Nephron (organoid): ENCODE measurements at regions not wholly inside any gene's neighbourhood (a gene's known extent, or its start where the extent isn't known, plus 50 kb on each side); places are given as distances from the start of the nearest gene placed in this dataset.

Experiments
- H3K27ac Mint-ChIP-seq, 3 experiments: 2 replicates each; pipeline ENCODE4 v1.8.0; 2020; ENCODE audit warnings: mixed read lengths in 3 of 3, mild to moderate bottlenecking in 2 of 3, moderate library complexity in 1 of 3
- H3K27me3 Mint-ChIP-seq: 2 replicates; pipeline ENCODE4 v1.8.0; 2021; ENCODE audit warnings: low read depth, mild to moderate bottlenecking, moderate library complexity, mixed read lengths
- H3K36me3 Mint-ChIP-seq: 2 replicates; pipeline ENCODE4 v1.8.0; 2020; ENCODE audit warnings: low read depth, mixed read lengths
- H3K4me1 Mint-ChIP-seq: 2 replicates; pipeline ENCODE4 v1.8.0; 2020; ENCODE audit warnings: mixed read lengths
- H3K4me3 Mint-ChIP-seq, 3 experiments: 2 replicates each; pipeline ENCODE4 v1.8.0; 2020; ENCODE audit warnings: mild to moderate bottlenecking in 3 of 3, mixed read lengths in 3 of 3, moderate library complexity in 2 of 3
- H3K9me3 Mint-ChIP-seq: 2 replicates; pipeline ENCODE4 v1.8.0; 2020; ENCODE audit warnings: mixed read lengths
- TF ChIP-seq, protein P1 (sequence below), 3 experiments: fragments of 200-600 bp; sonication (generic); IDR thresholded peaks; one replicate each; pipeline ENCODE4 v1.5.0; 2021; ENCODE audit warnings: antibody characterized with exemption in 3 of 3; ENCODE audit not compliant: unreplicated experiment in 3 of 3

DNA sequence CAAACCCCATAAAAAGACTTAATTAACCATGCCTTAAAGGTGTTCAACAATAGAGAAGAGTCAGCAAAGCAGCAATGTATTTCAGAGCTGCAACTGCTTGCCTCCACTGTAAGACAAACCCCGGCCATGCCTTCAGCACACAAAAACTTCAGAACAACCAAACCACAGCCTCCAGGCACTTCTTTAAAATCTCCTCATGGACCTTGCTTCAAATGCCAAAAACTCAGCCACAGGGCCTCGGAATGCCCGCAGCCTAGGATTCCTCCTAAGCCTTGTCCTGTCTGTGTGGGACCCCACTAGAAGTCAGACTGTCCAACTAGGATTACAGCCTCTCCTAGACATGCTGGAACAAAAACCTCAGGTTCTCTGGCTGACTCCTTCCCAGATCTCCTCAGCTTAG is 208.1 kb upstream of the DUSP10 start:
- no peaks in the 10 kb centered on the region for H3K4me1 Mint-ChIP-seq
- H3K27me3 Mint-ChIP-seq, result no peaks in the 10 kb centered on the region
- H3K27ac Mint-ChIP-seq, result no peak overlapping the region
- TF ChIP-seq, protein P1, sequence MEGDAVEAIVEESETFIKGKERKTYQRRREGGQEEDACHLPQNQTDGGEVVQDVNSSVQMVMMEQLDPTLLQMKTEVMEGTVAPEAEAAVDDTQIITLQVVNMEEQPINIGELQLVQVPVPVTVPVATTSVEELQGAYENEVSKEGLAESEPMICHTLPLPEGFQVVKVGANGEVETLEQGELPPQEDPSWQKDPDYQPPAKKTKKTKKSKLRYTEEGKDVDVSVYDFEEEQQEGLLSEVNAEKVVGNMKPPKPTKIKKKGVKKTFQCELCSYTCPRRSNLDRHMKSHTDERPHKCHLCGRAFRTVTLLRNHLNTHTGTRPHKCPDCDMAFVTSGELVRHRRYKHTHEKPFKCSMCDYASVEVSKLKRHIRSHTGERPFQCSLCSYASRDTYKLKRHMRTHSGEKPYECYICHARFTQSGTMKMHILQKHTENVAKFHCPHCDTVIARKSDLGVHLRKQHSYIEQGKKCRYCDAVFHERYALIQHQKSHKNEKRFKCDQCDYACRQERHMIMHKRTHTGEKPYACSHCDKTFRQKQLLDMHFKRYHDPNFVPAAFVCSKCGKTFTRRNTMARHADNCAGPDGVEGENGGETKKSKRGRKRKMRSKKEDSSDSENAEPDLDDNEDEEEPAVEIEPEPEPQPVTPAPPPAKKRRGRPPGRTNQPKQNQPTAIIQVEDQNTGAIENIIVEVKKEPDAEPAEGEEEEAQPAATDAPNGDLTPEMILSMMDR (IDR thresholded peaks at IDR 0.05; ENCODE audit: unreplicated experiment in 3 of 3), result no peak
- peaks cover 28% of the 10 kb centered on the region for H3K9me3 Mint-ChIP-seq
- no peaks in the 10 kb centered on the region for H3K36me3 Mint-ChIP-seq
- H3K4me3 Mint-ChIP-seq, result no peak overlapping the region

DNA sequence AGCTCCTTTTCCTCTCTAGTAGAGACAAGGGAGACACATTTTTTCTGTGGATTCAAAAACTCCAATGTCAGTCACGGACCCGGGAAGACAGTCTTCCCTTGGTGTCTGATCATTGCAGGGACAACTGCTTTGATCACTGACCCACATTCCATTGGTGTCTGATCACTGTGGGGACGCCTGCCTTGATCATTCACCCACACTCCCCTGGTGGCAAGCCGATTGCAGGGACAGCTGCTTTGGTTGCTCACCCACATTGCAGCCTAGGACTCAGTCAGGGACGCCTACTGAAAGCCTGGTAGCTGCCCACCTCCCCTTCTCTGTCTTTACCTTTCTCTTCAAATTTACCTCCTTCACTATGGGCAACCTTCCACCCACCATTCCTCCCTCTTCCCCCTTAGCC is 206.6 kb upstream of the DUSP10 start:
- TF ChIP-seq, protein P1 (IDR thresholded peaks at IDR 0.05; ENCODE audit: unreplicated experiment in 3 of 3), result no peak
- H3K9me3 Mint-ChIP-seq, result peaks cover 30% of the 10 kb centered on the region
- peaks cover 3% of the 10 kb centered on the region for H3K36me3 Mint-ChIP-seq
- H3K4me1 Mint-ChIP-seq, result no peaks in the 10 kb centered on the region
- no peak overlapping the region for H3K27ac Mint-ChIP-seq
- no peak overlapping the region for H3K4me3 Mint-ChIP-seq
- H3K27me3 Mint-ChIP-seq, result no peaks in the 10 kb centered on the region

DNA sequence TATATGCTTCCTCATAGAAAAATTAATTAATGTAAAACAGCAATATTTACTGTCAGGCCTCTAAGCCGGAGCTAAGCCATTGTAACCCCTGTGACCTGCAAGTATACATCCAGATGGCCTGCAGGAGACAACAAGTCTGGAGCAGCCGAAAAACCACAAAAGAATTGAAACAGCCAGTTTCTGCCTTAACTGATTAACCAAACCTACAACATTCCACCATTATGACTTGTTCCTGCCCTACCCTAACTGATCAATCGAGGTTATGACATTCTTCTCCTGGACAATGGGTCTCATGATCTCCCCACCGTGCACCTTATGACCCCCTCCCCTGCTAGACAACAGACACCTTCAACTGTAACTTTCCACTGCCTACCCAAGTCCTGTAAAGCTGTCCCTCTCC is 205.8 kb upstream of the DUSP10 start:
- Mint-ChIP-seq H3K27ac (no peak overlapping the region), H3K4me3 (no peak overlapping the region), H3K9me3 (peaks cover 28% of the 10 kb centered on the region), H3K36me3 (peaks cover 3% of the 10 kb centered on the region), H3K27me3 (no peaks in the 10 kb centered on the region), H3K4me1 (no peaks in the 10 kb centered on the region)
- TF ChIP-seq, protein P1 (IDR thresholded peaks at IDR 0.05; ENCODE audit: unreplicated experiment in 3 of 3), result no peak

DNA sequence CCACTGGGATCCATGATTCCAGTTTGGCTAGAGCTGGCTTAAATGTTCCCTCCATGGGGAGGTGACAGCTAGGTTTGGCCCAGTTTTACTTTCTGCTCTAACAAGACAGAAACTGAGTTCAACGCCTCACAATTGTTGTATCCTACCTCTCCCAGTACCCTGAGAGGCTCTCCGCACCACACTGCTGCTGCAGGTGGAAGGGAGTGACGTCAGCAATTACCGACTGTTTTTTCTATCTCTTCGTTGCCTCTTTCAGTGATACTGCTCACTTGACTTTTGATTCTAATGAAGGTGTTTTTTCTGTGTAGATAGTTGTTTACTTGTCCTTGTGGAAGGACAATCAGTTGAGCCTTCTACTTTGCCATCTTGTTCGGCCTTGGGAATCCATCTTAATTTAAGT is 204.9 kb upstream of the DUSP10 start:
- Mint-ChIP-seq H3K9me3 (peaks cover 28% of the 10 kb centered on the region), H3K4me3 (no peak overlapping the region), H3K27me3 (no peaks in the 10 kb centered on the region), H3K4me1 (no peaks in the 10 kb centered on the region), H3K27ac (no peak overlapping the region), H3K36me3 (peaks cover 3% of the 10 kb centered on the region)
- TF ChIP-seq, protein P1 (IDR thresholded peaks at IDR 0.05; ENCODE audit: unreplicated experiment in 3 of 3), result no peak

DNA sequence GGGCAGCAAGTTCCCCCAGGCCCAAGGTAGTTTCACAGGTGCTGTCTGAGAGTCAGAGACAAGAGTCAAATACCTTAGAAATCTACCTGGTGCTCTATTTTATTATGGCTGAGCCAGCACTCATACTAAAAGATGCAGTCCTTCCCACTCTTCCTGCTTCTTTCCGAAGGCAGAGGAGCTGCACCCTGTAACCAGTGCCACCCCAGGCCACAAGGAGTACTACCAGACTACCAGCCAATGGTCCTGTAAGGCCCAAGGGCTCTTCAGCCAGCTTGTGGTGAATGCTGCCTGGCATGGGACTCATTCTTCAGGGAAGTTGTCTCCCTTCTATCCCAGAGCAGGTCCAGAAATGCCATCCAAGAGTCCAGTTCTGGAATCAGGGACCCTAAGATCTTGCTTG is 203.8 kb upstream of the DUSP10 start:
- Mint-ChIP-seq H3K4me1 (no peaks in the 10 kb centered on the region), H3K36me3 (peaks cover 3% of the 10 kb centered on the region), H3K4me3 (no peak overlapping the region), H3K27me3 (no peaks in the 10 kb centered on the region), H3K27ac (no peak overlapping the region), H3K9me3 (peaks cover 28% of the 10 kb centered on the region)
- TF ChIP-seq, protein P1 (IDR thresholded peaks at IDR 0.05; ENCODE audit: unreplicated experiment in 3 of 3), result no peak

DNA sequence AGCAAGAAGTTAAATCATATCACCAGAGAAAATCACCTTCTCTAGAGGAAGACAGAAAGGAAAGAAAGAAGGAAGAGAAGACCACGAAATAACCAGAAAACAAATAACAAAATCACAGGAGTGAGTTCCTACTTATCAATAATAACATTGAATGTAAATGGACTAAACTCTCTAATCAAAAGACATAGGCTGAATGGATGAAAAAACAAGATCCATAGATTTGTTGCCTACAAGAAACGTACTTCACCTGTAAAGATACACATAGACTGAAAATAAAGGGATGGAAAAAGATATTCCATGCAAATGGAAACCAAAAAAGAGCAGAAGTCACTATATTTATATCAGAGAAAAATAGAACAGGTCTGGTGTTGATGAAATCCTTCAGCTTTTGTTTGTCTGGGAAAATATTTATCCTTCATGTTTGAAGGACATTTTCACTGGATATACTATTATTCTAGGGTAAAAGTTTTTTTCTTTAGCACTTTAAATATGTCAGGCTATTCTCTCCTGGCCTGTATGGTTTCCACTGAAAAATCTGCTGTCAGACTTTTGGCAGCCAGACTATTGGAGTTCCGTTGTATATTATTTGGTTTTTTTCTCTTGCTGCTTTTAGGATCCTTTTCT is 202.5 kb upstream of the DUSP10 start:
- TF ChIP-seq, protein P1 (IDR thresholded peaks at IDR 0.05; ENCODE audit: unreplicated experiment in 3 of 3), result no peak
- Mint-ChIP-seq H3K27ac (no peak overlapping the region), H3K4me1 (no peaks in the 10 kb centered on the region), H3K36me3 (peaks cover 3% of the 10 kb centered on the region), H3K4me3 (no peak overlapping the region), H3K27me3 (no peaks in the 10 kb centered on the region), H3K9me3 (peaks cover 28% of the 10 kb centered on the region)
